ENCODE measurements at regions not wholly inside any gene's neighbourhood (a gene's known extent, or its start where the extent isn't known, plus 50 kb on each side); places are given as distances from the start of the nearest gene placed in this dataset.

- DNase-seq (ENCODE audit: low spot score), result no peak
These were observed 59.4 kb upstream of the BZW1 start for GRCh38 chr2:200752332-200752731.

- no peak for DNase-seq (ENCODE audit: low spot score)
These were observed 58.9 kb upstream of the BZW1 start for GRCh38 chr2:200752835-200753234.

- peak; percentile 44 for DNase-seq (ENCODE audit: low spot score)
These were observed 54.9 kb upstream of the BZW1 start for GRCh38 chr2:200756618-200757321.

GRCh38 chr2:200757399-200757798 lies 54.3 kb upstream of the BZW1 start:
- no peak for DNase-seq (ENCODE audit: low spot score)

GRCh38 chr2:200758341-200758740 lies 53.4 kb upstream of the BZW1 start:
- DNase-seq (ENCODE audit: low spot score), result no peak

- DNase-seq (ENCODE audit: low spot score), result no peak
These were observed 50.4 kb upstream of the BZW1 start for GRCh38 chr2:200761266-200761665.

Data from LoVo (cell line).